ENCODE measurements at regions not wholly inside any gene's neighbourhood (a gene's known extent, or its start where the extent isn't known, plus 50 kb on each side); places are given as distances from the start of the nearest gene placed in this dataset.

GRCh38 chr17:54117452-54117851 lies 294.7 kb downstream of the KIF2B start:
- TF ChIP-seq CHD4 (IDR thresholded peaks at IDR 0.05; ENCODE audit: borderline replicate concordance, low read length) = no peak
- TF ChIP-seq ELF4 (CRISPR knock-in tag; IDR thresholded peaks at IDR 0.05; ENCODE audit: borderline replicate concordance) = no peak
- no peak for TF ChIP-seq CTCF (CRISPR knock-in tag; IDR thresholded peaks at IDR 0.05)
- no peak for TF ChIP-seq CBX2 (IDR thresholded peaks at IDR 0.05; ENCODE audit: low read depth, low read length)
- no peak for TF ChIP-seq CBX2 (CRISPR knock-in tag; IDR thresholded peaks at IDR 0.05; ENCODE audit: low read depth)
- no peak for TF ChIP-seq ZNF878 (CRISPR knock-in tag; IDR thresholded peaks at IDR 0.05)
- TF ChIP-seq POLR2A (IDR thresholded peaks at IDR 0.05; ENCODE audit: insufficient read depth in 1 of 2, low read depth in 2 of 2, low read length in 2 of 2) = no peak
- no peak for TF ChIP-seq ATF5 (CRISPR knock-in tag; IDR thresholded peaks at IDR 0.05; ENCODE audit: low read depth)
- no peak for TF ChIP-seq HDAC2 (CRISPR knock-in tag; IDR thresholded peaks at IDR 0.05)
- no peak for TF ChIP-seq ZNF660 (CRISPR knock-in tag; IDR thresholded peaks at IDR 0.05; ENCODE audit: borderline replicate concordance, low read depth)
- no peak for TF ChIP-seq PRDM10 (CRISPR knock-in tag; IDR thresholded peaks at IDR 0.05; ENCODE audit: low read depth)
- no peak for TF ChIP-seq SIN3A (IDR thresholded peaks at IDR 0.05; ENCODE audit: borderline replicate concordance, low read depth, low read length)
- TF ChIP-seq ZSCAN22 (CRISPR knock-in tag; IDR thresholded peaks at IDR 0.05) = no peak
